DOHH2 (cell line): ENCODE measurements at regions not wholly inside any gene's neighbourhood (a gene's known extent, or its start where the extent isn't known, plus 50 kb on each side); places are given as distances from the start of the nearest gene placed in this dataset.

ENCODE experiments used
- H3F3A ChIP-seq: fragments of 200-600 bp; sonication (generic), shearing (Covaris generic); 2 replicates; pipeline ENCODE4 v1.6.0; 2016; ENCODE audit warnings: antibody characterized with exemption, mild to moderate bottlenecking; ENCODE audit not compliant: control insufficient read depth, insufficient read depth
- H3K27ac ChIP-seq: fragments of 200-600 bp; sonication (generic); 2 replicates; pipeline ENCODE4 v1.5.1; 2014; ENCODE audit warnings: low read depth, mild to moderate bottlenecking, low read length, moderate library complexity
- H3K27me3 ChIP-seq: fragments of 200-600 bp; sonication (generic); 2 replicates; pipeline ENCODE4 v1.6.1; 2014; ENCODE audit warnings: mild to moderate bottlenecking, low read length, mixed read lengths; ENCODE audit not compliant: control insufficient read depth
- H3K36me3 ChIP-seq: fragments of 200-600 bp; sonication (generic); 2 replicates; pipeline ENCODE4 v1.6.1; 2014; ENCODE audit warnings: mild to moderate bottlenecking, low read length, moderate library complexity, mixed read lengths; ENCODE audit not compliant: control insufficient read depth
- H3K4me1 ChIP-seq: fragments of 200-600 bp; sonication (generic); 2 replicates; pipeline ENCODE4 v1.6.1; 2014; ENCODE audit warnings: mild to moderate bottlenecking, low read length, mixed read lengths; ENCODE audit not compliant: control insufficient read depth
- H3K4me2 ChIP-seq: fragments of 200-600 bp; sonication (generic); 2 replicates; pipeline ENCODE4 v1.6.0; 2014; ENCODE audit warnings: mild to moderate bottlenecking, low read length, moderate library complexity
- H3K4me3 ChIP-seq: fragments of 200-600 bp; sonication (generic); 2 replicates; pipeline ENCODE4 v1.5.1; 2014; ENCODE audit warnings: mild to moderate bottlenecking, low read length, mixed read lengths
- H3K79me2 ChIP-seq: fragments of 200-600 bp; sonication (generic); 2 replicates; pipeline ENCODE4 v1.6.1; 2014; ENCODE audit warnings: mild to moderate bottlenecking, low read length, mixed read lengths; ENCODE audit not compliant: control insufficient read depth
- H3K9me2 ChIP-seq: fragments of 200-600 bp; sonication (generic); replicated peaks from 2 replicates; pipeline ENCODE4 v1.6.1; 2014; ENCODE audit warnings: mild to moderate bottlenecking, low read length, mixed read lengths; ENCODE audit not compliant: control insufficient read depth
- H3K9me3 ChIP-seq: fragments of 200-600 bp; sonication (generic); 2 replicates; pipeline ENCODE4 v1.6.1; 2014; ENCODE audit warnings: antibody characterized with exemption, low read length, mixed read lengths; ENCODE audit not compliant: control insufficient read depth, insufficient read depth
- H4K20me1 ChIP-seq: fragments of 200-600 bp; sonication (generic); 2 replicates; pipeline ENCODE4 v1.6.0; 2014; ENCODE audit warnings: low read depth, mild to moderate bottlenecking, antibody characterized with exemption, low read length, moderate library complexity; ENCODE audit not compliant: control insufficient read depth, insufficient read depth
- EZH2phosphoT487 ChIP-seq: fragments of 200-600 bp; sonication (generic); IDR thresholded peaks from 2 replicates; pipeline ENCODE4 v1.6.1; 2017; ENCODE audit warnings: borderline replicate concordance, mild to moderate bottlenecking, antibody characterized with exemption, low read length, moderate library complexity, mixed read lengths
- TF ChIP-seq, protein P1 (sequence below): fragments of 200-600 bp; sonication (generic); IDR thresholded peaks from one replicate; pipeline ENCODE4 v1.5.1; 2014; ENCODE audit warnings: antibody characterized with exemption, mild to moderate bottlenecking, low read depth, low read length; ENCODE audit not compliant: poor library complexity, severe bottlenecking

- Histone ChIP-seq H3K79me2 (no peaks in the 10 kb centered on the region), H3K9me2 (no peaks in the 10 kb centered on the region), H4K20me1 (no peaks in the 10 kb centered on the region), H3K27ac (no peak overlapping the region), H3F3A (no peaks in the 10 kb centered on the region), H3K36me3 (no peaks in the 10 kb centered on the region), H3K4me1 (no peaks in the 10 kb centered on the region), H3K4me3 (no peak overlapping the region), H3K9me3 (no peaks in the 10 kb centered on the region), H3K27me3 (peaks cover 30% of the 10 kb centered on the region), H3K4me2 (no peak overlapping the region)
- TF ChIP-seq EZH2phosphoT487 = no peak
- TF ChIP-seq, protein P1, sequence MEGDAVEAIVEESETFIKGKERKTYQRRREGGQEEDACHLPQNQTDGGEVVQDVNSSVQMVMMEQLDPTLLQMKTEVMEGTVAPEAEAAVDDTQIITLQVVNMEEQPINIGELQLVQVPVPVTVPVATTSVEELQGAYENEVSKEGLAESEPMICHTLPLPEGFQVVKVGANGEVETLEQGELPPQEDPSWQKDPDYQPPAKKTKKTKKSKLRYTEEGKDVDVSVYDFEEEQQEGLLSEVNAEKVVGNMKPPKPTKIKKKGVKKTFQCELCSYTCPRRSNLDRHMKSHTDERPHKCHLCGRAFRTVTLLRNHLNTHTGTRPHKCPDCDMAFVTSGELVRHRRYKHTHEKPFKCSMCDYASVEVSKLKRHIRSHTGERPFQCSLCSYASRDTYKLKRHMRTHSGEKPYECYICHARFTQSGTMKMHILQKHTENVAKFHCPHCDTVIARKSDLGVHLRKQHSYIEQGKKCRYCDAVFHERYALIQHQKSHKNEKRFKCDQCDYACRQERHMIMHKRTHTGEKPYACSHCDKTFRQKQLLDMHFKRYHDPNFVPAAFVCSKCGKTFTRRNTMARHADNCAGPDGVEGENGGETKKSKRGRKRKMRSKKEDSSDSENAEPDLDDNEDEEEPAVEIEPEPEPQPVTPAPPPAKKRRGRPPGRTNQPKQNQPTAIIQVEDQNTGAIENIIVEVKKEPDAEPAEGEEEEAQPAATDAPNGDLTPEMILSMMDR = no peak
Observed at GRCh38 chr7:41891950-41892349, 189.1 kb upstream of the INHBA start.

DNA sequence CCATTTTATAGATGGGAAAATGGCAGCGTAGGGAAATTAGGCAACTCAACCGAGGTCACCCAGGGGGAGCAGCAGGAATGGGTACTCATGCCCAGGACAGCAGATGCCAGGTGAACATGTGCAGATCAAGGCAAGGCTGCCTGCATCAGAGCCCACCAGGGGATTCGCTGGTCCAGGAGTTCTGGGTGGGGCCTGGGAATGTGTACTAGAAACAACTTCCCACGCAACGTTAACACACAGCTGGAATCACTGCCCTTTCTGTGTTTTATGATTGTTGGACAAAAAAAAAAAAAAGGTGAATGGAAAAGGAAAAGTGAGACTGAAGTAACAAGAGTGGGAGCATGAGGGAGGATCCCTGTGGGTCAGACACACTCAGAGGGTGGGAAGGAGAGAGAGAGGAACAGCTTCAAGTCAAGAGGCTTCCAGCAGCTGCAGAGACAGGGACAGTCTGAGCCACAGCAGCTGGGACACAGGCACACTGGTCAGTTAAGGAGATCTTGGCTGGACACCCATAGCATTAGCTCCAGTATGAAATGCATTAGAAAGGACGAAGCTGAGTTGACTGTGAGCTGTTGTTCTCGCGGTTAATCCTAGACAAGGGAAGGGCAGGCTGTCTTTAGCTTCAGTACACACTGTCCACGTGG is 187.9 kb upstream of the INHBA start:
- no peaks in the 10 kb centered on the region for H3K9me3 ChIP-seq
- no peak overlapping the region for H3K27ac ChIP-seq
- H3K4me3 ChIP-seq = no peak overlapping the region
- H3K79me2 ChIP-seq = no peaks in the 10 kb centered on the region
- H4K20me1 ChIP-seq = no peaks in the 10 kb centered on the region; the same call in 1 of the 2 replicates
- peaks cover 42% of the 10 kb centered on the region for H3K27me3 ChIP-seq
- no peaks in the 10 kb centered on the region for H3K9me2 ChIP-seq
- no peak overlapping the region for H3K4me2 ChIP-seq
- H3K36me3 ChIP-seq = no peaks in the 10 kb centered on the region
- H3F3A ChIP-seq = no peaks in the 10 kb centered on the region
- TF ChIP-seq EZH2phosphoT487 = no peak
- TF ChIP-seq, protein P1 = no peak
- no peaks in the 10 kb centered on the region for H3K4me1 ChIP-seq

DNA sequence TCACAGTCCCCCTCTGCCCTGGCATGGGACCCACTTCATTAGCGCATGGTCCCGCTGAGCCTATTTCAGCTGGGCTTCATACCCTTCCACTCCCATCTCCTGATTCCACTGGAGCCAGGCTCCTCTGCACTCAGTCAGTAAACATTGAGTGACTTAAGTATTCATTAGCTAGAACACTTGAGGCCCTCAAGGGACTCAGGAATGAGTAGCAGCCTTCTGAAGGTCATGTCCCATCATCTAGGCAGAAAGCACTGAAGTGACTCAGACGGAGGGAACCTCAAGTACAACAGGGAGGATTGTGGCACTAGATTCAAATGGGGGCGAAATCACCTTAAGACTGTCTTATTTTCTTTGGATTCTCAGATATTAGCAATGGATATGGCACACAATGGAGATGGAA is 186.6 kb upstream of the INHBA start:
- no peaks in the 10 kb centered on the region for H3K9me3 ChIP-seq
- H3K27ac ChIP-seq = no peak overlapping the region
- H3K79me2 ChIP-seq = no peaks in the 10 kb centered on the region
- no peaks in the 10 kb centered on the region; the same call in 1 of the 2 replicates for H4K20me1 ChIP-seq
- H3K36me3 ChIP-seq = no peaks in the 10 kb centered on the region
- H3K4me1 ChIP-seq = no peaks in the 10 kb centered on the region
- H3K4me3 ChIP-seq = no peak overlapping the region
- peaks cover 55% of the 10 kb centered on the region for H3K27me3 ChIP-seq
- H3K9me2 ChIP-seq = no peaks in the 10 kb centered on the region
- TF ChIP-seq, protein P1 = no peak
- no peak for TF ChIP-seq EZH2phosphoT487
- H3F3A ChIP-seq = no peaks in the 10 kb centered on the region
- no peak overlapping the region for H3K4me2 ChIP-seq
